ENCODE measurements at regions not wholly inside any gene's neighbourhood (a gene's known extent, or its start where the extent isn't known, plus 50 kb on each side); places are given as distances from the start of the nearest gene placed in this dataset.

DNA sequence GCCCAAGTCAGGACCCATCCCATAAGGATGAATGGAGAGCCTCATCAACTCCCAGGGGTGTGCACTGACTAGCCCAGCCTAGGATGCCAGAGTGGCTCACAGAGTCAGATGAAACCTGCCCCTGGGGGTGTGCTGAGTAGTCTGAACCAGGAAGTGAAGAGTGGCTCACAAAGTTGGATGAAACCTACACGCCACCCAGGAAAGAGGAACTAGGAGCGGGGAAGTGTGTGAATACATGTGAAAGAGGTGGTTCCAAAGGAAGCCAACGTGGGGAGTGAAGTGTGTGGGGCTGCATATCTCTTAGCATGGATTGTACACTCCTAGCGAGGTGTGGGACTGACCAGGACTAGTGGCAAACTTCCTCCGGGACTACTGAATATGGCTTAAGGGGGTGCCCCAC is 902.1 kb upstream of the NDST4 start:
- Mint-ChIP-seq H3K27ac (no peak overlapping the region), H3K4me3 (no peak overlapping the region), H3K27me3 (ENCODE audit: low read depth in 3 of 3) (peaks cover 0 to 4% (median 0%) of the 10 kb centered on the region in 3 donors), H3K9me3 (peaks cover 20 to 58% (median 42%) of the 10 kb centered on the region in 7 donors), H3K4me1 (no peaks in the 10 kb centered on the region), H3K36me3 (no peaks in the 10 kb centered on the region)
- Histone ChIP-seq H3K9ac (ENCODE audit: insufficient read depth, low read length, poor library complexity, severe bottlenecking) (no peak overlapping the region), H4K20me1 (ENCODE audit: insufficient read depth, low read length) (no peaks in the 10 kb centered on the region), H3K4me3 (replicated peaks in 1 of 3; ENCODE audit: low read depth in 2 of 3, low read length in 3 of 3) (peak overlapping the region in 1 of 3 experiments; percentile 12), H3K27me3 (ENCODE audit: control insufficient read depth in 2 of 2, insufficient read depth in 2 of 2, low read length in 2 of 2) (no peaks in the 10 kb centered on the region), H3K79me2 (ENCODE audit: insufficient read depth, low read length) (no peaks in the 10 kb centered on the region), H2AFZ (ENCODE audit: insufficient read depth, low read depth, low read length, poor library complexity, severe bottlenecking) (no peak overlapping the region), H3K27ac (ENCODE audit: low read depth in 1 of 2, low read length in 2 of 2) (no peak overlapping the region), H3K4me1 (ENCODE audit: control insufficient read depth in 1 of 2, insufficient read depth in 2 of 2, low read length in 2 of 2) (no peaks in the 10 kb centered on the region), H3K9me3 (replicated peaks in 1 of 2; ENCODE audit: control insufficient read depth in 1 of 2, insufficient read depth in 1 of 2, low read length in 2 of 2) (peaks cover 46 to 61% of the 10 kb centered on the region in 2 donors), H3K36me3 (replicated peaks in 1 of 2; ENCODE audit: control insufficient read depth in 1 of 2, insufficient read depth in 2 of 2, low read length in 2 of 2) (no peaks in the 10 kb centered on the region), H3K4me2 (replicated peaks; ENCODE audit: extremely low read depth, low read length, poor library complexity, severe bottlenecking) (no peak overlapping the region)
- intact Hi-C loops (cut with micrococcal nuclease), result no loop called here
- no peak for DNase-seq
- 71% methylated on average over 5 of the region's 5 CpGs for WGBS (ENCODE audit: insufficient coverage)
- TF ChIP-seq CTCF (IDR thresholded peaks at IDR 0.05), result no peak

- WGBS (ENCODE audit: insufficient coverage), result 86% methylated on average over 1 of the region's 1 CpG
Measured at GRCh38 chr4:116015062-116015461, 901.6 kb upstream of the NDST4 start.

More at GRCh38 chr4:116015062-116015461, 901.6 kb upstream of the NDST4 start:
- intact Hi-C loops (cut with micrococcal nuclease), result no loop called here
- H3K4me3 Mint-ChIP-seq, result no peak overlapping the region
- DNase-seq, result no peak
- no peaks in the 10 kb centered on the region for H3K27me3 ChIP-seq (ENCODE audit: control insufficient read depth in 2 of 2, insufficient read depth in 2 of 2, low read length in 2 of 2)
- peak overlapping the region in 1 of 3 experiments; percentile 12 for H3K4me3 ChIP-seq (replicated peaks in 1 of 3; ENCODE audit: low read depth in 2 of 3, low read length in 3 of 3)
- H3K9ac ChIP-seq (ENCODE audit: insufficient read depth, low read length, poor library complexity, severe bottlenecking), result no peak overlapping the region
- H2AFZ ChIP-seq (ENCODE audit: insufficient read depth, low read depth, low read length, poor library complexity, severe bottlenecking), result no peak overlapping the region
- no peak overlapping the region for H3K27ac ChIP-seq (ENCODE audit: low read depth in 1 of 2, low read length in 2 of 2)
- H3K36me3 ChIP-seq (replicated peaks in 1 of 2; ENCODE audit: control insufficient read depth in 1 of 2, insufficient read depth in 2 of 2, low read length in 2 of 2), result no peaks in the 10 kb centered on the region
- peaks cover 42 to 58% of the 10 kb centered on the region in 2 donors for H3K9me3 ChIP-seq (replicated peaks in 1 of 2; ENCODE audit: control insufficient read depth in 1 of 2, insufficient read depth in 1 of 2, low read length in 2 of 2)
- H3K27me3 Mint-ChIP-seq (ENCODE audit: low read depth in 3 of 3), result peaks cover 0 to 4% (median 0%) of the 10 kb centered on the region in 3 donors
- no peaks in the 10 kb centered on the region for H4K20me1 ChIP-seq (ENCODE audit: insufficient read depth, low read length)
- no peaks in the 10 kb centered on the region for H3K36me3 Mint-ChIP-seq
- H3K9me3 Mint-ChIP-seq, result peaks cover 20 to 57% (median 42%) of the 10 kb centered on the region in 7 donors
- H3K79me2 ChIP-seq (ENCODE audit: insufficient read depth, low read length), result no peaks in the 10 kb centered on the region
- no peaks in the 10 kb centered on the region for H3K4me1 Mint-ChIP-seq
- no peak overlapping the region for H3K4me2 ChIP-seq (replicated peaks; ENCODE audit: extremely low read depth, low read length, poor library complexity, severe bottlenecking)
- no peak overlapping the region for H3K27ac Mint-ChIP-seq
- H3K4me1 ChIP-seq (ENCODE audit: control insufficient read depth in 1 of 2, insufficient read depth in 2 of 2, low read length in 2 of 2), result no peaks in the 10 kb centered on the region
- TF ChIP-seq CTCF (IDR thresholded peaks at IDR 0.05), result no peak

Measured in CD14-positive monocyte (primary cell).